IMR-90 (cell line): ENCODE measurements at regions not wholly inside any gene's neighbourhood (a gene's known extent, or its start where the extent isn't known, plus 50 kb on each side); places are given as distances from the start of the nearest gene placed in this dataset.

Experiments
- ATAC-seq: fragments of 200-7000 bp; cut with Tn5 transposase; 2 replicates; pipeline ENCODE4 v1.9.1; 2020; ENCODE audit warnings: low read depth, mild to moderate bottlenecking, moderate library complexity
- BruUV-seq: library from RNA; stranded (reverse); fragments of 400-500 nt; replicated peaks from 2 replicates; lab custom pipeline; 2021; lab: Mats Ljungman, UMichigan
- CTCF ChIA-PET: fragments of 300-600 bp; formaldehyde crosslinking; extraction: SDS; loops from one replicate; lab custom pipeline; 2021; ENCODE audit warnings: antibody characterized with exemption; lab: Yijun Ruan, JAX
- POLR2A ChIA-PET: fragments of 300-600 bp; sonication (Branson Sonifier 250); formaldehyde crosslinking; loops from one replicate; lab custom pipeline; 2022; ENCODE audit warnings: antibody characterized with exemption; ENCODE audit not compliant: unreplicated experiment; lab: Charles Lee
- DNase-seq: peaks from one replicate; pipeline ENCODE4 v3.0.0; 2013
- H2AFZ ChIP-seq: replicated peaks from 2 replicates; pipeline ENCODE3; 2013; ENCODE audit warnings: low read length, mild to moderate bottlenecking; ENCODE audit not compliant: poor library complexity
- H2AK5ac ChIP-seq: 2 replicates; pipeline ENCODE4 v1.6.1; 2013; ENCODE audit warnings: low read depth, low read length, inconsistent platforms
- H2AK9ac ChIP-seq: replicated peaks from 2 replicates; pipeline ENCODE3; 2013; ENCODE audit warnings: mild to moderate bottlenecking, low read depth, low read length, moderate library complexity; ENCODE audit not compliant: poor library complexity
- H2BK120ac ChIP-seq: 2 replicates; pipeline ENCODE4 v1.6.1; 2013; ENCODE audit warnings: low read depth, low read length, inconsistent platforms
- H2BK15ac ChIP-seq: 3 replicates; pipeline ENCODE4 v1.6.1; 2013; ENCODE audit warnings: low read depth, low read length, inconsistent platforms
- H2BK20ac ChIP-seq: 2 replicates; pipeline ENCODE4 v1.6.1; 2013; ENCODE audit warnings: low read depth, mild to moderate bottlenecking, inconsistent platforms, low read length, moderate library complexity
- H2BK5ac ChIP-seq: 2 replicates; pipeline ENCODE4 v1.6.1; 2013; ENCODE audit warnings: mild to moderate bottlenecking, low read depth, low read length, inconsistent platforms; ENCODE audit not compliant: poor library complexity, severe bottlenecking
- H3K14ac ChIP-seq: replicated peaks from 2 replicates; pipeline ENCODE4 v1.6.1; 2013; ENCODE audit warnings: low read depth, low read length, inconsistent platforms
- H3K18ac ChIP-seq: 2 replicates; pipeline ENCODE4 v1.6.1; 2013; ENCODE audit warnings: low read depth, low read length, control low read depth
- H3K23ac ChIP-seq: 2 replicates; pipeline ENCODE4 v1.6.1; 2013; ENCODE audit warnings: low read depth, low read length, inconsistent platforms
- H3K27ac ChIP-seq: 2 replicates; pipeline ENCODE4 v1.5.1; 2013; ENCODE audit warnings: mild to moderate bottlenecking, control low read depth, low read length; ENCODE audit not compliant: insufficient read depth
- H3K27me3 ChIP-seq: 2 replicates; pipeline ENCODE4 v1.6.1; 2013; ENCODE audit warnings: low read length; ENCODE audit not compliant: control insufficient read depth, insufficient read depth
- H3K36me3 ChIP-seq: 2 replicates; pipeline ENCODE4 v1.6.1; 2013; ENCODE audit warnings: low read length, mixed read lengths; ENCODE audit not compliant: control insufficient read depth, insufficient read depth
- H3K4ac ChIP-seq: 2 replicates; pipeline ENCODE4 v1.6.1; 2013; ENCODE audit warnings: low read depth, low read length, inconsistent platforms
- H3K4me1 ChIP-seq: 2 replicates; pipeline ENCODE4 v1.6.1; 2013; ENCODE audit warnings: low read length, mixed read lengths; ENCODE audit not compliant: control insufficient read depth, insufficient read depth
- H3K4me2 ChIP-seq: 2 replicates; pipeline ENCODE4 v1.6.1; 2013; ENCODE audit warnings: low read depth, mild to moderate bottlenecking, control low read depth, low read length, moderate library complexity
- H3K4me3 ChIP-seq: 2 replicates; pipeline ENCODE4 v1.5.1; 2013; ENCODE audit warnings: low read depth, mild to moderate bottlenecking, control low read depth, low read length, moderate library complexity; ENCODE audit not compliant: insufficient read depth
- H3K56ac ChIP-seq: 2 replicates; pipeline ENCODE4 v1.6.1; 2013; ENCODE audit warnings: low read length, inconsistent platforms; ENCODE audit not compliant: insufficient read depth; ENCODE audit errors: extremely low read depth
- H3K79me1 ChIP-seq, 2 experiments: 2 replicates each; pipeline ENCODE4 v1.6.1; 2013; ENCODE audit warnings: low read length in 2 of 2, inconsistent platforms in 1 of 2, low read depth in 1 of 2
- H3K9ac ChIP-seq: 2 replicates; pipeline ENCODE4 v1.6.1; 2013; ENCODE audit warnings: low read depth, low read length, control low read depth
- H3K9me1 ChIP-seq: 2 replicates; pipeline ENCODE4 v1.6.1; 2013; ENCODE audit warnings: low read length, inconsistent platforms; ENCODE audit not compliant: insufficient read depth
- H3K9me3 ChIP-seq: 2 replicates; pipeline ENCODE4 v1.6.1; 2013; ENCODE audit warnings: low read length; ENCODE audit not compliant: control insufficient read depth, insufficient read depth
- H4K20me1 ChIP-seq: 2 replicates; pipeline ENCODE4 v1.6.1; 2013; ENCODE audit warnings: low read length, inconsistent platforms; ENCODE audit not compliant: insufficient read depth
- H4K5ac ChIP-seq: 2 replicates; pipeline ENCODE4 v1.6.1; 2013; ENCODE audit warnings: mild to moderate bottlenecking, low read depth, low read length, control low read depth
- H4K8ac ChIP-seq, 2 experiments: 2 replicates each; pipeline ENCODE4 v1.6.1; 2013; ENCODE audit warnings: low read depth in 2 of 2, low read length in 2 of 2, control low read depth in 1 of 2, inconsistent platforms in 1 of 2
- H4K91ac ChIP-seq: 2 replicates; pipeline ENCODE4 v1.6.1; 2013; ENCODE audit warnings: low read depth, low read length, inconsistent platforms; ENCODE audit not compliant: insufficient read depth
- CEBPB ChIP-seq: IDR thresholded peaks from 2 replicates; pipeline ENCODE4 v1.6.1; 2012; ENCODE audit warnings: low read depth, low read length, improper control_type of control experiment
- WGBS, 2 experiments: methylation state at CpG; one replicate each; pipeline versions ENCODE4 v1.1.5 to v1.1.7; 2013; ENCODE audit warnings: missing lambda C conversion rate in 2 of 2; ENCODE audit not compliant: insufficient read length in 1 of 2; ENCODE audit errors: extremely low coverage in 2 of 2; 5-methylcytosine and 5-hydroxymethylcytosine counted together
- dilution Hi-C: fragments of 300-500 bp; cut with HindIII; formaldehyde crosslinking; loops from one replicate; pipeline ENCODE4 v1.14.3; 2018; ENCODE audit warnings: low sequenced_read_pairs; ENCODE audit not compliant: unreplicated experiment
- in situ Hi-C: fragments of 300-500 bp; cut with MboI; formaldehyde crosslinking; loops from 3 replicates; pipeline ENCODE4 v1.14.3; 2019; ENCODE audit warnings: low sequenced_read_pairs, inconsistent platforms, mixed read lengths
- intact Hi-C: fragments of 100-400 bp; cut with micrococcal nuclease; formaldehyde crosslinking; loops from 2 replicates; pipeline ENCODE4 v1.10.0; 2022

GRCh38 chr6:126227833-126228702 lies 111.8 kb upstream of the CENPW start:
- WGBS, 2 experiments, result no CpG with 5 or more reads among the region's 11 CpGs
- no peak overlapping the region for H2BK20ac ChIP-seq
- no peaks in the 10 kb centered on the region for H3K9me3 ChIP-seq
- no peak overlapping the region for H3K18ac ChIP-seq
- H3K56ac ChIP-seq, result no peak overlapping the region
- H3K4me1 ChIP-seq, result no peaks in the 10 kb centered on the region
- H3K23ac ChIP-seq, result no peak overlapping the region
- no peak overlapping the region for H4K8ac ChIP-seq
- dilution Hi-C loops (no loop called here), intact Hi-C loops (no loop called here), in situ Hi-C loops (no loop called here)
- TF ChIP-seq CEBPB, result no peak
- no peak overlapping the region for H3K4ac ChIP-seq
- H3K27me3 ChIP-seq, result no peaks in the 10 kb centered on the region
- H3K4me3 ChIP-seq, result no peak overlapping the region
- no peak for ATAC-seq
- H3K4me2 ChIP-seq, result no peak overlapping the region
- H3K36me3 ChIP-seq, result no peaks in the 10 kb centered on the region
- H3K9ac ChIP-seq, result no peak overlapping the region
- H4K91ac ChIP-seq, result no peak overlapping the region
- H2AK9ac ChIP-seq, result no peak overlapping the region
- H2BK15ac ChIP-seq, result no peak overlapping the region
- BruUV-seq, result no TSS peak
- no peak for DNase-seq
- CTCF ChIA-PET, result no interaction called here
- no peaks in the 10 kb centered on the region for H3K79me1 ChIP-seq
- no peak overlapping the region for H2AFZ ChIP-seq
- H3K14ac ChIP-seq, result no peak overlapping the region
- no peaks in the 10 kb centered on the region for H4K20me1 ChIP-seq
- H4K5ac ChIP-seq, result no peak overlapping the region
- H3K9me1 ChIP-seq, result no peaks in the 10 kb centered on the region
- no peak overlapping the region for H2BK120ac ChIP-seq
- H3K27ac ChIP-seq, result no peak overlapping the region
- H2AK5ac ChIP-seq, result no peak overlapping the region
- POLR2A ChIA-PET, result interaction anchor here (0.5 kb wide), 1 partner anchor 16 kb away, joined by 3 read pairs; no protein-coding TSS in a partner anchor
- H2BK5ac ChIP-seq, result no peak overlapping the region
